ENCODE measurements at regions not wholly inside any gene's neighbourhood (a gene's known extent, or its start where the extent isn't known, plus 50 kb on each side); places are given as distances from the start of the nearest gene placed in this dataset.

DNA sequence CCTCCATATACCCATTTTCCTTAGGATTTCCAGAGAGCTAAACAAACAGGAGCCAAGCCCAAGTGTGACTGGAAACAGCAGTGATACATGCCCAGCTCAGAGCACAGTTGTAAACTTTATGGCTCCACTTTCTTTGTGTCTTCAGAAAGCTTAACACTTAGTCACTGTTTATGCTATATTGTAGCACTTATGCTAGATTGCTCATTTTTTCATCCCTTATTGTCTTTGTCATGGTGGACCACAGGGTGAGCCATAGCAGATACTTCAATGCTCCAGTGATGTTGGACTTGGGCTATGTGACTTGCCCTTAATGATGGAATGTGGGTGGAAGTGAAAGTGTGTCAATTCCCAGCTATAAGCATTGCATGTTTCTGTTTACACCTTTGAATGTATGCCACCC, 401.6 kb downstream of the METTL4 start:
- no peak for TF ChIP-seq TARDBP (IDR thresholded peaks at IDR 0.05)
- TF ChIP-seq FOXM1 (IDR thresholded peaks at IDR 0.05; ENCODE audit: borderline replicate concordance): no peak
- no peak for TF ChIP-seq ZNF384 (IDR thresholded peaks at IDR 0.05)
- TF ChIP-seq SP1 (IDR thresholded peaks at IDR 0.05): no peak
- no peak for TF ChIP-seq SUZ12 (IDR thresholded peaks at IDR 0.05)
- TF ChIP-seq ELF4 (IDR thresholded peaks at IDR 0.05): no peak
- TF ChIP-seq FOXK2 (IDR thresholded peaks at IDR 0.05): no peak
- TF ChIP-seq BHLHE40 (IDR thresholded peaks at IDR 0.05; ENCODE audit: borderline replicate concordance): no peak
- TF ChIP-seq L3MBTL2 (conservative IDR thresholded peaks at IDR 0.05): no peak
- TF ChIP-seq HDGF (IDR thresholded peaks at IDR 0.05; ENCODE audit: borderline replicate concordance): no peak
- no peak for TF ChIP-seq LEF1 (IDR thresholded peaks at IDR 0.05; ENCODE audit: borderline replicate concordance)
- TF ChIP-seq FOXA1 (IDR thresholded peaks at IDR 0.05): no peak
- no peak for TF ChIP-seq NFRKB (IDR thresholded peaks at IDR 0.05)
- TF ChIP-seq ARNT (IDR thresholded peaks at IDR 0.05): no peak

All from HEK293T (cell line).